AG09319 (cell line): ENCODE measurements at regions not wholly inside any gene's neighbourhood (a gene's known extent, or its start where the extent isn't known, plus 50 kb on each side); places are given as distances from the start of the nearest gene placed in this dataset.

Experiments
- DNase-seq: peaks from one replicate; pipeline ENCODE4 v3.0.0-alpha.2; 2010; ENCODE audit warnings: low read depth; ENCODE audit errors: extremely low read depth
- CTCF ChIP-seq: IDR thresholded peaks from 2 replicates; pipeline ENCODE4 v1.5.1; 2011; ENCODE audit warnings: low read depth, mild to moderate bottlenecking, inconsistent platforms, low read length, moderate library complexity

GRCh38 chr6:148240461-148240840, 102.2 kb upstream of the SASH1 start:
- no peak for TF ChIP-seq CTCF

GRCh38 chr6:148240861-148241477, 101.7 kb upstream of the SASH1 start:
- DNase-seq: no peak

More at GRCh38 chr6:148240461-148240840, 102.2 kb upstream of the SASH1 start:
- peak; percentile 22 for DNase-seq

GRCh38 chr6:148242180-148242579, 100.5 kb upstream of the SASH1 start:
- TF ChIP-seq CTCF: no peak
- no peak for DNase-seq

More at GRCh38 chr6:148240861-148241477, 101.7 kb upstream of the SASH1 start:
- TF ChIP-seq CTCF: no peak

- no peak for DNase-seq
- no peak for TF ChIP-seq CTCF
Measured at GRCh38 chr6:148244217-148244935, 98.3 kb upstream of the SASH1 start.

GRCh38 chr6:148247386-148248063, 95.1 kb upstream of the SASH1 start:
- DNase-seq: no peak
- no peak for TF ChIP-seq CTCF

- no peak for TF ChIP-seq CTCF
Measured at GRCh38 chr6:148249160-148249559, 93.5 kb upstream of the SASH1 start.

More at GRCh38 chr6:148249160-148249559, 93.5 kb upstream of the SASH1 start:
- no peak for DNase-seq
